ENCODE measurements at regions not wholly inside any gene's neighbourhood (a gene's known extent, or its start where the extent isn't known, plus 50 kb on each side); places are given as distances from the start of the nearest gene placed in this dataset.

DNA sequence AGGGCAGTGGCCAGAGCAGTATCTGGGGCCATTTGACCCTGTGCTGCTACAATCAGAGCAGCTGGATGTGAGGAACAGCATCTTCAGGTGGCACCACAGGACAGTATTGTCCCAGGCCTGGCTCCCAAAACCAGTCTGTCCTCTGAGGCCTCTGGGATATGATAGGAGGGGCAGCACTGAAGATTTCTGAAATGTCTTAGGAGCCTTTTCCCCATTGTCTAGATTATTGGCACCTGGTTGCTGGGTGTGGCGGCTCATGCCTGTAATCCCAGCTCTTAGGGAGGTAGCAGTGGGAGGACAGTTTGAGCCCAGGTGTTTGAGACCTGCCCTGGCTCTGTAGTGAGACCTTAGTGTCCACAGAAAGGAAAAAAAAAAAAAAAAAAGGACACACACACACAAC lies 137.6 kb upstream of the FOXN2 start:
- intact Hi-C loops (cut with DNase I) = no loop called here
- Histone ChIP-seq H3K27ac (no peak overlapping the region), H3K36me3 (no peaks in the 10 kb centered on the region), H3K4me1 (no peaks in the 10 kb centered on the region), H3K9me3 (no peaks in the 10 kb centered on the region), H3K27me3 (no peaks in the 10 kb centered on the region), H3K4me3 (replicated peaks in 1 of 3) (no peak overlapping the region)
- TF ChIP-seq, protein P1, sequence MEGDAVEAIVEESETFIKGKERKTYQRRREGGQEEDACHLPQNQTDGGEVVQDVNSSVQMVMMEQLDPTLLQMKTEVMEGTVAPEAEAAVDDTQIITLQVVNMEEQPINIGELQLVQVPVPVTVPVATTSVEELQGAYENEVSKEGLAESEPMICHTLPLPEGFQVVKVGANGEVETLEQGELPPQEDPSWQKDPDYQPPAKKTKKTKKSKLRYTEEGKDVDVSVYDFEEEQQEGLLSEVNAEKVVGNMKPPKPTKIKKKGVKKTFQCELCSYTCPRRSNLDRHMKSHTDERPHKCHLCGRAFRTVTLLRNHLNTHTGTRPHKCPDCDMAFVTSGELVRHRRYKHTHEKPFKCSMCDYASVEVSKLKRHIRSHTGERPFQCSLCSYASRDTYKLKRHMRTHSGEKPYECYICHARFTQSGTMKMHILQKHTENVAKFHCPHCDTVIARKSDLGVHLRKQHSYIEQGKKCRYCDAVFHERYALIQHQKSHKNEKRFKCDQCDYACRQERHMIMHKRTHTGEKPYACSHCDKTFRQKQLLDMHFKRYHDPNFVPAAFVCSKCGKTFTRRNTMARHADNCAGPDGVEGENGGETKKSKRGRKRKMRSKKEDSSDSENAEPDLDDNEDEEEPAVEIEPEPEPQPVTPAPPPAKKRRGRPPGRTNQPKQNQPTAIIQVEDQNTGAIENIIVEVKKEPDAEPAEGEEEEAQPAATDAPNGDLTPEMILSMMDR (IDR thresholded peaks at IDR 0.05) = no peak
- no peak for TF ChIP-seq POLR2A (IDR thresholded peaks at IDR 0.05)
- DNase-seq = no peak
- WGBS, 2 donors = 92 to 93% methylated on average over 1 of the region's 1 CpG

DNA sequence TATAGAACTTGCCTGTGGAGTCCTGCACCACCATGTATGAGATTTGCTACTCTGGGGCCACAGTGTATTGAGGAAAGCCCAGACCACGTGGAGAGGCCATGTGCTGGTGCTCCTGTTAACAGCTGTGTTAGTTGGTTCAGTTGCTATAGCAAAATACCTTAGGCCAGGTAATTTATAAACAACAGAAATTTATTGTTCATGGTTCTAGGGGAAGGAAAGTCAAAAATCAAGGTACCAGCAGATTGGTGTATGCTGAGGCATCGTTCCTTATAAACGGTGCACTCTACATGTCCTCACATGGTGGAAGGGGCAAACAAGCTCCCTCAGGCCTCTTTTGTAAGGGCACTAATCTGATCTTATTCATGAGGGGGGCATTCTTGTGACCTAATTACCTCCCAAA lies 135.9 kb upstream of the FOXN2 start:
- no peak for DNase-seq
- H3K36me3 ChIP-seq = no peaks in the 10 kb centered on the region
- TF ChIP-seq, protein P1 (IDR thresholded peaks at IDR 0.05) = no peak
- no peak for TF ChIP-seq POLR2A (IDR thresholded peaks at IDR 0.05)
- intact Hi-C loops (cut with DNase I) = no loop called here
- WGBS, 2 donors = 87 to 90% methylated on average over 3 of the region's 3 CpGs
- no peaks in the 10 kb centered on the region for H3K9me3 ChIP-seq
- H3K4me1 ChIP-seq = no peaks in the 10 kb centered on the region
- H3K27me3 ChIP-seq = no peaks in the 10 kb centered on the region
- no peak overlapping the region for H3K4me3 ChIP-seq (replicated peaks in 1 of 3)
- H3K27ac ChIP-seq = no peak overlapping the region

DNA sequence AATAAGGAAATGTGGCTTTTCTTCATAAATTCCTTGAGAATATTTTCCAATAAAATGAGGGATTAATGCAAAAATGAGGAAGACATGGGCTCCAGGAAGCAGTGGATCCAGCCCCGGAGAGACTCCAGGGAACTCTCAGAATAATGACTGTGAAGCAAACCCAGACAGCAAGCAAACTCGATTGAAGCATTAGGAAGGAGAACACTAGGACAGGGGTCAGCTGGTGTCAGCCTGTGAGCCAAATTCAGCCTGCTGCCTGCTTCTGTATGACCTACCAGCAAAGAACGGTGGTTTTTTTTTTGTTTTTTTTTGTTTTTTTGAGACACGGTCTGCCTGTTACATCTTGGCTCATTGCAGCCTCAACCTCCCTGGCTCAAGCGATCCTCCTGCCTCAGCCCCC lies 133.9 kb upstream of the FOXN2 start:
- 60 to 71% methylated on average over 5 of the region's 5 CpGs for WGBS, 2 donors
- intact Hi-C loops (cut with DNase I) = no loop called here
- TF ChIP-seq, protein P1 (IDR thresholded peaks at IDR 0.05) = no peak
- no peak for TF ChIP-seq POLR2A (IDR thresholded peaks at IDR 0.05)
- H3K4me1 ChIP-seq = no peaks in the 10 kb centered on the region
- H3K27ac ChIP-seq = no peak overlapping the region
- H3K9me3 ChIP-seq = no peaks in the 10 kb centered on the region
- no peak overlapping the region for H3K4me3 ChIP-seq (replicated peaks in 1 of 3)
- no peaks in the 10 kb centered on the region for H3K36me3 ChIP-seq
- no peaks in the 10 kb centered on the region for H3K27me3 ChIP-seq
- DNase-seq = no peak

DNA sequence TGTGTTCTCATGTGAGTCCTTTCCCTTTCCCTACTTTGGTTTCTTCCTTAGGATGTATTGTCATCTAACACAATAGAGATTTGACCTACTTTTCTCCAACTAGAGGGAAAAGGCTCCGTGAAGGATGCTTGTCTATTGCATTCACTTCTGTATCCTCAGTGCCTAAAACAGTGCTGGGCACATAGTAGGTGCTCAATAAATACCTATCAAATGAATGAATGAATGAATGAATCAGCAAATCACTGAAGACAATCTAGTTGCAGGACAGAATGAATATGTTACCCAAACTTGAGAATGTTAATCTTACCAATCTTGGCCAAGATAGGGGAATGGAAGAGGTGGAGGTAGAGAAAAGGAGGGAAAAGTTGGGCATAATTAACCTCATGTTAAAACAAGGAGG lies 131.2 kb upstream of the FOXN2 start:
- no peak overlapping the region for H3K4me3 ChIP-seq (replicated peaks in 1 of 3)
- no peaks in the 10 kb centered on the region for H3K27me3 ChIP-seq
- 94 to 100% methylated on average over 1 of the region's 1 CpG for WGBS, 2 donors
- no peaks in the 10 kb centered on the region for H3K36me3 ChIP-seq
- no peak for DNase-seq
- no peaks in the 10 kb centered on the region for H3K4me1 ChIP-seq
- intact Hi-C loops (cut with DNase I) = no loop called here
- H3K27ac ChIP-seq = no peak overlapping the region
- TF ChIP-seq POLR2A (IDR thresholded peaks at IDR 0.05) = no peak
- TF ChIP-seq, protein P1 (IDR thresholded peaks at IDR 0.05) = no peak
- H3K9me3 ChIP-seq = no peaks in the 10 kb centered on the region

DNA sequence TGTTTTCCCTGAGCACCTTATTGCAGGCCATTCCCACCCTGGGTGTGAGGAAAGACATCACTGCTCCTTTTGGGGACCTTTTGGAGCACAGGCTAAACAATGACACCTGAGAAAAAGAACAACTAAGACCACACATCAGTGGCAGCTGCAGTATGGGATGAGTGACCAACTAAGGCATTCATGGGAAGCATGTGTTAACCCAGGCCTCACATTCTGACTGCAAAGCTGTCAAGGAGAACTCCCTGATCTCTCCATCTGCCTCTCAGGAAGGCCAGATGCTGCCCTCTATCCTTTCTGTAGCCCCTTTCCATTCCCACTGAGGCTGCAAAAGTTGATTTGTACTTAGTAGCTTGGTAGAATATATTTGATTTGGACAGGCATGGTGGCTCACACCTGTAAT lies 130.5 kb upstream of the FOXN2 start:
- no peaks in the 10 kb centered on the region for H3K4me1 ChIP-seq
- H3K4me3 ChIP-seq (replicated peaks in 1 of 3) = no peak overlapping the region
- H3K9me3 ChIP-seq = no peaks in the 10 kb centered on the region
- no peak for DNase-seq
- intact Hi-C loops (cut with DNase I) = no loop called here
- TF ChIP-seq, protein P1 (IDR thresholded peaks at IDR 0.05) = no peak
- TF ChIP-seq POLR2A (IDR thresholded peaks at IDR 0.05) = no peak
- no peak overlapping the region for H3K27ac ChIP-seq
- H3K27me3 ChIP-seq = no peaks in the 10 kb centered on the region
- H3K36me3 ChIP-seq = no peaks in the 10 kb centered on the region
